OCI-M1 (cell line): ENCODE measurements at regions not wholly inside any gene's neighbourhood (a gene's known extent, or its start where the extent isn't known, plus 50 kb on each side); places are given as distances from the start of the nearest gene placed in this dataset.

Source experiments
- DNase-seq: peaks from one replicate; lab custom pipeline; 2025; lab: John Stamatoyannopoulos, UW

DNA sequence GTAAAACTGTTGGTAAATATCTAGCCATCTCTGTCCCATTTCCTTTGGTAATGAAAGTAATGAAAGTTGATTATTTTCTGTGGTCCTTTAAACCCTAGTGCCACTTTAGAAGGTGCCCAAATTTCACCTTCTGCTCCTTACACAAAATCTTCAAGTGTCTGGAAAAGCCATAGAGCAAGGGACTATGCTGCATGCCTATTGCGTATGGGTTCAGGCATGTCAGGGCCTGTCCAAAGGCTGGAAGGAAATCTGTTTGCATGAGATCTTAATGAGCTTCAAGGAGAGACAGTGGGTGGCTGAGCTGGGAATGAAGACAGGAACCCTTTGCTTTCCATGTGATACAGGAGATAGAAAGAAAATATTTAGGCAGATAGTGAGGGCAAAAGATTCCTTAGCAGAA lies 66.6 kb upstream of the CCN6 start:
- no peak for DNase-seq

- no peak for DNase-seq
Observed at GRCh38 chr6:111988926-111989325, 65.0 kb upstream of the CCN6 start.

GRCh38 chr6:111989743-111990142 lies 64.2 kb upstream of the CCN6 start:
- no peak for DNase-seq

GRCh38 chr6:111990214-111990613 lies 63.7 kb upstream of the CCN6 start:
- DNase-seq, result no peak

DNA sequence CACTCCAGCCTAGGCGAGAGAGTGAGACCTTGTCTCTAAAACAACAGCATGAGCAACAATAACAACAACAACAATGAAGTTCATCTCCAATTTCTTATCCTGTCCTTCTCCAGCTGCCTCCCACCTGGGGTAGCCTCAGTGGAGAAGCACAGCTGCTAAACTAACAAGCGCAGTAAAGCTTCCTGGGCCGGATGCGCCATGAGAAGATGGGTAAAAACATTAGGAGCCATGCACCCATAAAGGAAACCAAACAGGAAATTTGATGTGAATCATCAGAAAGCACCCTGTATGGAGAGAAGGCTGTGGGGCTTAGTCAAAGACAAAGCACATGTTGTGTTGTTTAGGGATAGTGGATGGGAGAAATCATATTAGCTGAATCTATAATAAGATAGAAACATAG lies 61.1 kb upstream of the CCN6 start:
- DNase-seq, result no peak

GRCh38 chr6:111993342-111993741 lies 60.6 kb upstream of the CCN6 start:
- DNase-seq, result no peak

- no peak for DNase-seq
Observed at GRCh38 chr6:111994791-111995190, 59.1 kb upstream of the CCN6 start.

GRCh38 chr6:111995404-111995803 lies 58.5 kb upstream of the CCN6 start:
- no peak for DNase-seq

DNA sequence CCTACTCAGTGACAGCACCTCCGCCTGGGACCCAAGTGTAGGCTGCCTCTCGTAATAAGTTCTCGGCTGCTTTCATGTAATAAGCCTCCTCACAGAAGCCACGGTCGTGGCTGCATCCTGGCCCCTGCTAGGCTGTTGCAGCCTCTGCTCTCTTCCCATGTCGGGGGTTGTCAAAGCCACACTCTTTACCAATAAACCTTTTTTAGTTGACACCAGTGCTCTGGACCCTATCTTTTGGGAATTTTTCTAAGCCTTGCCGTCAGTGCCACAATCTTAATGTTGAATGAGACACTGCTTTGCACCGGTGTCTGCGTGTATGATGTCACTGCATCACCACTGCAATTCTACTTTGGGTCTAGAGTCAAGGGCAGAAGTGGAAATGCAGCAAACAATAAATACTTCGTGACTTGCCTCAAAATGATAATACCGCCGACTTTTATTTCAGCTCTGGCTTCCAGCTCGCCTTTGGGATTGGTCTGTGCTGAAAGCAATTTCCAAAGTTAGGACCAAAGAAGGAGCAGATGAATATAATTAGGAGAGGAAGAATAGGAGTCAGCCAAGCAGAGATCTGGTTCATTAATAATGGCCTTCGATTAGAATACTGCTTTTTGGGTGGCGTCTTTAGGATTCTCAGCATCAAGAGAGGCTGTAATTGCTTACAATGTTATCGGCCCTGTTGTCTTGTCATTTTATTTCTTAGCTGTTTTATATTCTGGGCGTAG lies 57.6 kb upstream of the CCN6 start:
- no peak for DNase-seq

GRCh38 chr6:111997078-111997852 lies 56.6 kb upstream of the CCN6 start:
- DNase-seq, result peak; percentile 85

GRCh38 chr6:111997853-111998208 lies 56.1 kb upstream of the CCN6 start:
- no peak for DNase-seq

GRCh38 chr6:112002307-112002706 lies 51.6 kb upstream of the CCN6 start:
- DNase-seq, result no peak
